ENCODE measurements at regions not wholly inside any gene's neighbourhood (a gene's known extent, or its start where the extent isn't known, plus 50 kb on each side); places are given as distances from the start of the nearest gene placed in this dataset.
"Not testable (repeated sequence)": the region's sequence is repeated elsewhere in the genome, so short reads cannot be mapped to it uniquely, and the experiment has no call there.

- DNase-seq, result no peak
These were observed 157.0 kb upstream of the NTRK2 start for GRCh38 chr9:84512493-84512892.

- DNase-seq, result no peak
These were observed 156.1 kb upstream of the NTRK2 start for GRCh38 chr9:84513473-84513872.

GRCh38 chr9:84513979-84514378 lies 155.6 kb upstream of the NTRK2 start:
- no peak for DNase-seq

- DNase-seq, result no peak
These were observed 155.1 kb upstream of the NTRK2 start for GRCh38 chr9:84514421-84514820.

- DNase-seq, result no peak
These were observed 152.5 kb upstream of the NTRK2 start for GRCh38 chr9:84517026-84517425.

GRCh38 chr9:84519413-84519812 lies 150.1 kb upstream of the NTRK2 start:
- DNase-seq, result no peak

GRCh38 chr9:84521208-84521607 lies 148.3 kb upstream of the NTRK2 start:
- DNase-seq, result no peak

- not testable (repeated sequence) for DNase-seq
These were observed 143.3 kb upstream of the NTRK2 start for GRCh38 chr9:84526211-84526610.

GRCh38 chr9:84527060-84527720 lies 142.3 kb upstream of the NTRK2 start:
- DNase-seq, result not testable (repeated sequence)

- DNase-seq, result not testable (repeated sequence)
These were observed 133.6 kb upstream of the NTRK2 start for GRCh38 chr9:84535973-84536372.

- DNase-seq, result no peak
These were observed 130.7 kb upstream of the NTRK2 start for GRCh38 chr9:84538879-84539278.

GRCh38 chr9:84542554-84542953 lies 127.0 kb upstream of the NTRK2 start:
- DNase-seq, result no peak

GRCh38 chr9:84554069-84554664 lies 115.4 kb upstream of the NTRK2 start:
- DNase-seq, result no peak

GRCh38 chr9:84556556-84556955 lies 113.0 kb upstream of the NTRK2 start:
- DNase-seq, result no peak

- no peak for DNase-seq
These were observed 111.8 kb upstream of the NTRK2 start for GRCh38 chr9:84557751-84558150.

GRCh38 chr9:84563691-84564090 lies 105.8 kb upstream of the NTRK2 start:
- no peak for DNase-seq

- DNase-seq, result no peak
These were observed 101.7 kb upstream of the NTRK2 start for GRCh38 chr9:84567805-84568204.

- no peak for DNase-seq
These were observed 98.9 kb upstream of the NTRK2 start for GRCh38 chr9:84570482-84571154.

GRCh38 chr9:84573083-84573482 lies 96.4 kb upstream of the NTRK2 start:
- DNase-seq, result no peak

GRCh38 chr9:84575705-84576104 lies 93.8 kb upstream of the NTRK2 start:
- DNase-seq, result no peak

- DNase-seq, result no peak
These were observed 85.7 kb upstream of the NTRK2 start for GRCh38 chr9:84583866-84584265.

GRCh38 chr9:84586662-84587061 lies 82.9 kb upstream of the NTRK2 start:
- DNase-seq, result no peak

- no peak for DNase-seq
These were observed 82.4 kb upstream of the NTRK2 start for GRCh38 chr9:84587153-84587552.

GRCh38 chr9:84589542-84589941 lies 80.0 kb upstream of the NTRK2 start:
- no peak for DNase-seq
